HS-27A (cell line): ENCODE measurements at regions not wholly inside any gene's neighbourhood (a gene's known extent, or its start where the extent isn't known, plus 50 kb on each side); places are given as distances from the start of the nearest gene placed in this dataset.

Experiments used
- DNase-seq: peaks from one replicate; pipeline ENCODE4 v3.0.0-alpha.2; 2012; ENCODE audit warnings: low read depth, missing footprints

DNA sequence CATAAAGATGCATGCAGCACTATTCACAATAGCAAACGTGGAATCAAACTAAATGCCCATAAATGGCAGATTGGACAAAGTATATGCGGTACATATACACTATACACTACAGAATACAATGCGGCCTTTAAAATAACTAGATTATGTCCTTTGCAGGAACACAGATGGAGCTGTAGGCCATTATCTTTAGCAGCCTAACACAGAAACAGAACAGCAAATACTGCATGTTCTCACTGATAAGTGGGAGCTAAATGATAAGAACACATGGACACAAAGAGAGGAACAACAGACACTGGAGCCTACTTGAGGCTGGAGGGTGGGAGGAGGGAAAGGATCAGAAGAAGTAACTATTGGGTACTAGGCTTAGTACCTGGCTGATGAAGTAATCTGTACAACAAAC lies 758.2 kb downstream of the TLE1 start:
- no peak for DNase-seq

DNA sequence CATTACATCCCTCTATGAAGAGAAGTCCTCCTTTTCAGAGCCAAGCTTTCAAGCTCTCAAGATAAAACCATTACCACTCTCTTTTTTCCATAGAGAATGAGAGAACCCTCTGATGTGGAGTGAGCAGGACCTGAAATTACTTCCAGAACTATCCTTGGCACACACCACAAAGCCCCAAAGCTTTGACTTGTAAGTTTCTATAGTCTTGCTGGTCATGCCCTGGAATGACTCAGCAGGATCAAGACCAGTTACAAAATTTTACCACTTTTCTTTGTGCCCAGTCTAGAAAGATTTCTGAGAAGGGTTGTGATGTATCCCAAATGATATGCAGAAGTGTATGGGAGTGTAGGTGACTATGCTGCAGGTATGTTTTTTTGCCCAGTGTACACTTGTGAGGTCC lies 760.6 kb downstream of the TLE1 start:
- DNase-seq = no peak

- no peak for DNase-seq
These were observed 762.7 kb downstream of the TLE1 start for GRCh38 chr9:80926611-80927010.

- DNase-seq = no peak
These were observed 766.8 kb downstream of the TLE1 start for GRCh38 chr9:80922544-80922943.

DNA sequence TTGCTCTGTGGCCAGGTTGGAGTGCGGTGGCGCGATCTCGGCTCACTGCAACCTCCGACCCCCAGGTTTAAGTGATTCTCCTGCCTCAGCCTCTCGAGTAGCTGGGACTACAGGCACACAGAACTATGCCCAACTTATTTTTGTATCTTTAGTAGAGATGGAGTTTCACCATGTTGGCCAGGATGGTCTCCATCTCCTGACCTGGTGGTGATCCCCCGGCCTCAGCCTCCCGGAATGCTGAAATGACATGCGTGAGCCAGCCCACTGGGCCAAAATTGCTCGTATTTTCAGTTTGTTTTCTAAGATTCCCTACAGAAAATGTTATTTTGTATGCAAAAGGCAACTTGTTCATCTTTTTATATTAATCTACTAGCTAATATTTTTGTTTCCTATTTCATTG lies 782.6 kb downstream of the TLE1 start:
- DNase-seq = no peak

GRCh38 chr9:80899208-80899607 lies 790.1 kb downstream of the TLE1 start:
- no peak for DNase-seq

DNA sequence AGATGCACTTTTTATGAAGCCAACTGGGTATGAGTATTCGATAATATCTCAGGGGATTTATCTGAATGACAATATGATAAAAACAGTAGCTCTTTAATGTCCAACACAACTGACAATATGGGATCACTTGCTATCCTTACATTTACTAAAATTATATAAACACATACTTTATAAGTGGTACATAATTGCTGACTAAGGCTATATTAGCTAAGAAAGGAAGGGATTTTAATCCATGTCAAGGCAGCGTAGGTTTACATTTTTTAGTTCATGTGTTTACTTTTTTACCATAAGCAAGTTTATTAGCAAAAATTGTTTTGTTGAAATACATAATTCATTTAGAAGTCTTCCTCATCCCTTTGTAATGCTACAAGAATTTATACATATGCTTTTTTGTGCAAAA lies 796.2 kb downstream of the TLE1 start:
- no peak for DNase-seq

DNA sequence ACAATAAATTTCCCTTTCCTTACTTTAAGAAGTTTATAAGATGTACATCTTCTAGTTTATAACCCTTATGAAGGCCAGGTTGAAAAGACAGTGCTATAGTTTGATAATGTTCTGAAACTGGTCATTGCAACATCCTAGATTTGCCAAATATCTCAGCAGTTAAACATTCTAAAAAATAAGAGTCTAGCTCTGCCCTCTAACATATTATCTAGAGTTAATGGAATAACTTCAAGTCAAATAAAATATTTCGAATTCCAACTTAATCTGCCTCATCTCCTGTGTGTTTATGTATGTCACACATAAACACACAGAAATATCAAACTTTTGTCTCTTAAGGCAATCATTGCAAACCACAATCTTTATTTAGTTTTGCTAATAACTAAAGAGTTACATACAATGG lies 796.6 kb downstream of the TLE1 start:
- DNase-seq = no peak

GRCh38 chr9:80890124-80890523 lies 799.2 kb downstream of the TLE1 start:
- DNase-seq = no peak

DNA sequence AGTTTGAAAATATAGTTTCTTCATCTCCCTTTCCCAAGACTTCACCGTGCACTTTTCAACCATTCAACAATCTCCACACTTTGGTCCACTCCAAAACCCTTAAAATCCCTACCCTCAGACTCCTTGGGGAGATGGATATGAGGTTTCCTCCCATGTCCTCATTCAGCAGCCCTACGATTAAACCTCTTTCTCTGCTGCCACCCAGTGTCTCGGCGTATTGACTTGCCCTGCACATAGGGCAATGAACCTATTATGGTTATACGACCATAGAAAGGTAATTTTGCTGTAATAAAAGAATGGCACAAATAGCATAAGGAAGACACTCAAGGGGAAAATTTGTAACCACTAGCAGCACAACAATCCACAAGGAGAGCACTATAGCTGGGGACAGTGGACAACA lies 803.5 kb downstream of the TLE1 start:
- no peak for DNase-seq

DNA sequence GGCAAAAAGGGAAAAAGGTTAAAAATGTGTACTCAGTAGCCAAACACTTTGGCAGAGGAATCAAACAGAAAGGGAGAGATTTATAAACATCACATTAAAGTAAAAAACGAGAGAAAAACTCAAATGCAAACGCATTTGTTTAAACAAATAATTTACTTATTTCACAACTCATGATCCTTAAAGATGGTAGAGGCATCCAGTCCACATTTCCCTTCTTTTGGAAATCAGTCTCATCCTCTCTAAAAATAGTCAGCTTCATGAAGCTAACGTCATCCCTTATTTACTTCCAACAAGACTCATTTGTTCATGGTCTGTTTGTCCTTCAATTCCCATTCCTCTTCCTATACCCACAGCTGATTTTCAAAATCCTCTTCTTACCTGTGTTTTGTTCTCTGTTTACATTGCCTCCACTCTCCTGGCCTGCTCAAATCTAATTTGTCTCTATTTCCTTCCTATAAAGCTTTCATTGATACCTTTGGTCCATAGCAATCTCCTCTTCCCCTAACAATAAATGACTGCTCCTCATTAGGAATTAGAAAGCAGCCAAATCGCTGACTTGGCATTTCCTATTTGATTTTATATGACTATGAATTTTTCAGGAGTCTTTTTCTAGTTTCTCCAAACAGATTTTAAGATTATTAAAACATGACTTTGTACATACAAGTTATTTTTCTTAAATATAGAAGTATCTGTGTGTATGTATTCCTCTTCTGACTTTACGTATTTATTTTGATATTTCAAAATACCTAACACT lies 805.3 kb downstream of the TLE1 start:
- no peak for DNase-seq

DNA sequence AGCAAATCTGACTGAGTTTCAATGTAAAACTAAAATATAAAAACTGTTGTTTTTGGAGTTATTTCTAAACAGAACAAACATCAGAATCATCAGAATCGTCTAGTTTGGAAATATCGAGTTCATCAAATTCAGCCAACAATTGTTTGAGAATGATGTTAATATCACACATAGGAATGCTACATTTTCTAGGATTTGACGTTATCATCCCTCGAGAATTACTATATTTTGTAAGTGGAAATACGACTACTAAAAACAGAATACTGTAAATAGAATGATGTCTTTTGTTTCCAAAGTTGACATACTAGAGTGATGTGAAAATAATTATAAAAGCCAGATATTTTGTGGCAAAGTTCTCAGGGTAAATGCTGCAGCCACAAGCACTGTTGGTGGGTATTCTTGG lies 805.9 kb downstream of the TLE1 start:
- DNase-seq = no peak

DNA sequence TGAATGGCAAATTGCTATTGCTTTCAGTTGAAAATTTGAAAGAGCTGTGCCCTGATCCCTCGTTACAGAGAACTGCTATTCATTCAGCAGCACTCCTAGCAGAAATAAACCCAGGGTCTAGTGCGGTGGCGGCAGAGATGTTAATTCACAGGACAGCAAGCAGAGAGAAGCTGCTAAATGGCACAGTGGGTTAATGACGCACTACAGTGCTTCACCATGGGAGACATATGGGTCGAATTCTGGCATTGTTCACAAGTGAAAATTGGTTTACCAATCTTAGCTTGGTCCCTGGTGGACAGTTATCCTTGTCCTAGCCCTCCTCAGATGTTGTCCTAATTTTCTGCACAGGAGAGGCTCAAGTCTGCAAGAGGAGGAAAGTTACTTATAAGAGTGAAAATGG lies 807.4 kb downstream of the TLE1 start:
- DNase-seq = no peak

DNA sequence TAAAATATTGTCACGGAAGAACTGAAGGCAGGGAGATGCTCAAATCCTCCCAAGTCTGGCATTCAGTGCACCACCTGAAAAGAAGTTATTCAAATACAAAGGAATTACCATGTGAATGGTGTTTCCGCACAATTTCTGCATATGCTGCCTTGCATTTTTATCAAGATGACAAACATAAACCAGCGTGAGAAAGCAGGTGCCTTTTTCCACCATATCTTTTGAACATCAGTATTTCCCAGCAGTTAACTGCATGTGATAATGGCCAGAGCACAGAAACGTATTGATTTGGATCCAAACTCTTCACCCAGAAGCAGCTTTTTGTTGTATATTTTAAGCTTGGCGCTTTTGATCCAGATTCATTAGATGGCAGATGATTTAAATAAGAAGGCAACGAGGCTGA lies 808.0 kb downstream of the TLE1 start:
- DNase-seq = no peak

DNA sequence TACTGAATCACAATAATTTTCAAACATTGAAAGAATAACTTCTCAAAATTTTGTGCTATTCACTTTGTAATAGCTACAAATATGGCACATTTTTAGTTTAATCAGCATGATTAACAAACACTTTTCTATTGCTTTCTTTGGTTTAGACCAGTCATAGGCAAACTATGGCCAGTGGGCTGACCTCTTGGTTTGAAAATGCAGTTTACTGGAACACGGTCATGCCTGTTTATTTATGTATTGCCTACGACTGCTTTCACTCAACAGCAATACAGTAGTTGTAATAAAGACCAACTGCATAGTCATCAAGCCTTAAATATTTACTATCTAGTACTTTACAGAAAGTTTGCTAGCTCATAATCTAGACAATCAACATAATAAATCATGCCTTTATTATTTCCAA lies 810.8 kb downstream of the TLE1 start:
- no peak for DNase-seq

- no peak for DNase-seq
These were observed 813.4 kb downstream of the TLE1 start for GRCh38 chr9:80875947-80876346.

DNA sequence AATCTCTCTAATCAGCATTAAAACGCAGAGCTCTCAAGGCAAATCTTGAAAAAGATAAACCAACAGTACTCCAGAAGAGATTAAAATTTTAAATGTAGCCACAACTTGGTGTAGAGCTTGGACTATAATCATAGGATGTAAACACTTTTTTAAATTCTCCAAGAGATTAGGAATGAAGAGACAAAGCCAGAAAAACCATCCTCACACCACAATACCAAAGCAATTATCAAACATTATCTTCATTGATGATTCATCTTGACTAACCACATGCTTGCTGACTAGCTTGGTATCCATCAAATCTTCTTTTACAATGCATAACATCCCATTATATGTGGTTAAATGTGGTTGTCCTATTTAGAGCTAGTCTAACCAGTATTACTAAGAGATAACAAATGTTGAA lies 815.1 kb downstream of the TLE1 start:
- DNase-seq = no peak

DNA sequence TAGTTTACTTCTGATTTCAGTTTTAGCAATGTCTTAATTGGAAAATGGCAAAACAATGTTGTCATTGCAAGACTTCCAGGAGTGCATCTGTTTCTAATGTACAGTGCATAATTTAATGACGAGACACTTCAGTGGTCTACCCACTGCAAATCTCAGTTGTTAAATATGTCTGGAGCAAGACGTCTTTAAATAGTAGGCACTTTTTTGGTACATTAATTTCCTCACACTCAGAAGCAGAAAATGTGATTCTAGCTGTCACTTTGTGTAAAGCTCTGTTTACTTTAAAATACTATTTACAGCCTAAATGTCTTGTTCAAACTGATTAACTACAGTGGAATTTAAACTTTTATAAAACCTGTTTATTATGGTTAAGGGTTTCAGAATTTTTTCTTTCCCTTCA lies 815.5 kb downstream of the TLE1 start:
- no peak for DNase-seq

DNA sequence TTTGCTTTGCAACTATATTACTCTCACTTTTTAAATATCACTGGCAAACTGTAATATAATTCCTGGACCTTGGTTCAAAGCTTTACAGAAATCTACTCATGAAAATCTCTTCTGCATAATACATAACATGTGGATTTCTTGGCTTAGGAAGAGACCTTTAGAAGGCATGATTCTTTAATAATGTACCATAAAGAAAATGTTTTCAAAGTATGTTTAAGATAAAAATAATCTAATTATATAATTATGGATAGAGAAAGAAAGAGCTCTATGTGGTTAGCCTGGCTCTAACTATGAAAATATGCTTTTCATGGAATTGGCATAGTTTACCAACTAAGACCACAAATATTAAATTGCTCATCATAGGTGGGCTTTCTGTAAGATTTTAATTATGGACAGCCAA lies 817.8 kb downstream of the TLE1 start:
- DNase-seq = no peak

DNA sequence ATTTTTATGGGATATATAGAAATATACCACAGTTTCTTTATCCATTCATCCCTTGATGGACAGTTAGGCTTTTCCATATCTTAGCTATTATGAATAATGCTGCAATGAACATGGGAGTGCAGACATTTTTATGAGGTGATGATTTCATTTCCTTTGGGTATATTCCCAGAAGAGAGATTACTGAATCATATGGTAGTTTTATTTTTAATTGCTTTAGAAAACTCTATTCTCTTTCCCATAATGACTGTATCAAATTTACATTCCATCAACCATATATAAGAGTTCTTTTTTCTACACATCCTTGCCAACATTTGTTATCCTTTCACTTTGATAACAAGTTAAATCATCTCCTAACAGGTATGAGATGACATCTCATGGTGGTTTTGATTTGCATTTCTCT lies 821.6 kb downstream of the TLE1 start:
- no peak for DNase-seq

GRCh38 chr9:80866576-80867227 lies 822.6 kb downstream of the TLE1 start:
- DNase-seq = no peak

- DNase-seq = no peak
These were observed 823.2 kb downstream of the TLE1 start for GRCh38 chr9:80866121-80866520.

DNA sequence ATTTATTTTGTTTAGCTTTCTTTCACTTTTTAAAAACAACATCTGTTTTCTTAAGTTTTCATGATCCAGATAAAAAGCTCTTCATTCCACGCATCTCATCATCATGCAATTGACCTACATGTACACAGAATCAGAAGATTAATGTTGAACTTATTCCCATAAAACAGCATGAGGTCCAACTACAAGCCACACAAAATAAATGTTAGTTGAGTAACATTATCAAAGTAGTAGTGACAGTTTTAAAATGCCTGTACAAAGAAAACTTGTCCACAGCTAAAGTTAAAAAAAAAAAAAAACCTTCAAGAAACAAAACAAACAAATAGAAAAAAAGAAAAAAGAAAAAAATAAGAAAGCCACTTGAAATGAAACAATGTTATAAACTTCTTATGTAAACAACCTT lies 846.3 kb downstream of the TLE1 start:
- no peak for DNase-seq

GRCh38 chr9:80842389-80842788 lies 847.0 kb downstream of the TLE1 start:
- DNase-seq = no peak
